SIG-M5 (cell line): ENCODE measurements at regions not wholly inside any gene's neighbourhood (a gene's known extent, or its start where the extent isn't known, plus 50 kb on each side); places are given as distances from the start of the nearest gene placed in this dataset.

Experiments
- DNase-seq: peaks from one replicate; lab custom pipeline; 2025; lab: John Stamatoyannopoulos, UW

DNA sequence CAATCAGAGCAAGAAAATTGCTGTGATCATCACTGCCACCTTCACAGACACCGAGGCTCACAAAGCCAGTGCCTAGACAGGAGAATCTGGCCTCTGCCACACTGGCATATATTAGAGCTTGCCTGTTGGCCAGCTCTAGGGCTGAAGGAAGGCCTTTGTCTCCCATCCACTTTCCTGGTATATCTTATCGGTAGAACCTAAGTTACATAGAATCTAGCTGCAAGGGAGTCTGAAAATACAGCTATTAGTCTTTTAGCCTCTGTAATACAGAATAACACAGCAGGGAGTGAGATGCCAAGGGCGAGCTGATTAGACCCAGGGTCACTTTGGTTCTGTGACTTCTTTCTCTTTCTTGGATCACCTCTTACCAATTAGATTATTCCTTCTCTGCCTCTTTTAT, 154.9 kb upstream of the KL start:
- DNase-seq: no peak

DNA sequence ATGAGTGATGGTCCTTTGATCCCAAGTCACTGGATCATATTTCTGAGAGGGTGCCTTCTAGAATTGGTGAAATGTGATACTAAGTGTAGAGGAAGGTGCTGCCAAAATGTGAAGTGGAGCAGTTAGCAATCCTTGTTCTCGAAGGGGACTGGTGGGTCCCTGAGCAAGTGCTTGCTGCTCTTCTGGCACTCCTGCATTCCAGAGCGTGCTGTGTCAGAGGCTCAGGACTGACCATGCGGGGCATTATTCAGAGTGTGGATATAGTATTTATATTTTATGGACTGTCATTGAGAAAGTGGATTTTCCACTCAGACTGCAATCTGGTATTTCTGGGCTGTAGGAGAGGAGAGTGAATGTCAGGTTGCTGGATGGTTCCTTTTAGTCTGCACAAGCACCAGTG, 152.6 kb upstream of the KL start:
- DNase-seq: no peak

DNA sequence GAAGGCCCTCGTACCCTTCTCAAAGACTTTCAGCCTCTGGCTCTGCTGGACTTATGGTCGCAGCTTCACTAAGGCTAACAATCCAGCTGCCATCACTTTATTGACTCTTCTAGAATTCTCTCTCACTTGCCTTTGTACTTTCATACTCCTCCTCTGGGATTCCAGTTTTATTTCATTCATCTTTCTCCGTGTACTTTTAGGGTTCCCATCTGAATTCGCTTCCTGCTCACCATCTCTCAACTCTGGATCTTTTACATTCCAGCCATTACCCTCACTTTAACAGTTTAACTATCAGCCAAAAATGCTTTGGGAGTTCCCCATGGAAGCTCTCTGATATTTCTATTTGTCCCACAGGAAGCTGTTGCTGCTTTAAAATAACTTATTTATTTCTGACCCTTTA, 149.3 kb upstream of the KL start:
- DNase-seq: no peak

DNA sequence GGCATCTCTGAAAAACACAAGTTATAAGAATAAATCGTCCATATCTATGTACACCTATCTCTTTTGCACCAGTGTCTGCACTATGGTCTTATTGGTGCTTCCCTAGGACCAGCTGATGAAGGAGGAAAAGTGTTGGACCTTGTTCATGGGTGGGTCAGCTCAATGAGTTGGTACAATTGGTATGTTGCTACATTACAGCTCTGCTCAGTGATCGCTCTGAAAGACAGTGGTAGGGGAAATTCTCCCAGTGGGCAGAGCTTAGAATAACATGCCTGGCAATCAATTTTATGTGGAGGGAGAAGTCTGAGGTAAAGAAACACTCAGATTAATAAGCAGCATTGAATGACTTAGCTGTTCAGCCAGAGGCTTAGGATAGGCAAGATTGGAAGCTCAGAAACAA, 138.7 kb upstream of the KL start:
- no peak for DNase-seq

DNA sequence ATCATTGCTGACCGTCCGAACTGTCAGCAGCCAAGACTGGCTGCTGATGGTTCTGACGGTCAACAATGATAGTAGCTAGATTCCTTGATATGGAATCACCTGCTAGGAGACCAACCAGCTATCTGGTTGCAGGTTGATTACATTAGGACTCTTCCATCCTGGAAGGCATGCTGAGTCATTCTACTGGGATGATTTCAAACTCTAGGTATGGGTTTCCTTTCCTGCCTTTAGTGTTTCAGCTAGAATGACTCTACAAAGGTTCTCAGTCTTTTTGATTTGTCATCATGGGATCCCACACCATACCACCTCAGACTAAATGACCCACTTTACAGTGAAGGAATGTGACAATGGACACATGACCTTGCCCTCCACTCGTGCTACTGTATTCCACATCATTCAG, 138.1 kb upstream of the KL start:
- DNase-seq: no peak

DNA sequence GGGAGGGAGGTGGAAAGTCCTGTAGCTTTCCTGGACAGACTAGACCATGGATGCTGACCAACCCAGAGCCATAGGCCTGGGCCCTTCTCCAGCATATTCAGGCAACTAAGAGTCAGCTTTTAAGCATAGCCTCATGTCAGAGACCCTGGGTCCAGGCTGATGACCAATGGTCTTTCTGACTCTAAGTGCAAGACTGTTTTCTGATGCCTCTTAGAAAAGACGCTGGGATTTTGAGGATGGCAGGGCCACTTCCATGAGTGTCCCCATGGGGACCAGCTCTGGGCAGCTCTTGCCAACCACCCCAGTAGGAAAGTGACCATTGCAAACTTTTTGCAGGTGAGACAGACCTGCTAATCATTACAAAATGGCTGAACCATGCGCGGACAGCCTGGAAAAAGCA, 135.6 kb upstream of the KL start:
- no peak for DNase-seq

DNA sequence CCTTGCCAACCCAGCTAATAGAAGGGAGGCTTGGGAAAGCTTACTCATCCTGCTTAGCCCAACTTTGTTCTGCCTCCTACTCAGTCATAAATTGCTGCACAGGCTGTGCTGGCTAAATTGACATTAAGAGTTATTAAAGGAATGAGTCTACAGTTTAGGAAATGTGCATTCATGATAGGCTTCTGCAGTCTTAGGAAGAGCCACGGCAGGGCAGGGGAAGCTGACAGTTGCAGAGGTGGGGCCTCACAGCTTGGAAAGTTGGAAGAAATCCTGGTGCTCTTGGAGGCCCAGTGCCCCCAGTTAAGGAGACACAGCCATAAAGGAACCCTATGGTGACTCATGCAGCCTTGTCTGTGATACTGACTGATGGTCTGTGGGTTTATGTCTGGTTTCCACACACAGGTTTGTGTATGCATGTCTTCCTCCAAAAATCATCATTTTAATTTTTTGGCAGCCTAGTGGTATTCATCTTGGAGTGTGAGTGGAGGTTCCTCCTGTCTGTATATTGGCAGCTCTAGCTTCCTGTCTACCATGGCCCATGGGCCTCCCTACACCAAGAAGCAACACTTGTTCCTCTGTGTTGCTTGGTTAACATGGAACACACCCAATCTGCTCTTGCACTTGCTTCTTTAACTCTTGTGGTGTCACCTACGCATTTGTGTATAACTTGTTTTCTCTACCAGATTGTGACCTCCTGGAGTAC, 135.0 kb upstream of the KL start:
- DNase-seq: no peak

DNA sequence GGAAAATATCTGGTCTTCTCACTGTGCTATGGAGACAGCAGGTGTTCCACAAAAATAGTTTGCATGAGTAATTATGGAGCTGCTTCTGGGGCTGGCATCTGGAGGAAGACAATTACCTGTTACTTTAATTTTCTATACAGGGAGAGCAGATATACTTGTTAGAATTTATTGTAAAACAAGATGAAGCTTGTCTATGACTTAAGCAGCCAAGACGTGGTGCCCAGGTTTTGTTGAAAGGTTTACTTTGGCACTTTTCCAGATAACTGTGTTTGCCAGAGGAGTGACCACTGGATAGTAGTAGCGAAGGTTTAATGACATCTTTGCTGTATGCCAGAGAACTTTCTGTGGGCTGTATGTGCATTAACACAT, 134.5 kb upstream of the KL start:
- no peak for DNase-seq

DNA sequence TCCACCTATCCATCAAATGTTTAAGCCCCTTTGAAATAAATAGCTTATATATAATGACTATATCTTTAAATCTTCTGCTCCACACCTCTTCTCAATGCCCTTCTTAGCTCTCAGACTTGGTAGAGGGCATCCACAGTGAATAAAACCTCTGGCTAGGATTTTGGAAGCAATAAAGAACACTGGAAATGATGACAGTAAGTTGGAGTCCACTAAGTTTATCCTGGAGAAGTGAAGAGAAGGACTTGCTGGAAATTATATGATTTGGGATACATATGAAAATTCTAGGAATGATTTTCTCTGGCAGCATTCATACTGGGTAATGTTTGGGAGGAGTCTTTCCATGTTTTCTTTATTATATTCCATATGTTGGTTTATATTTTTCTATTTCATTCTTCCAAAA, 133.5 kb upstream of the KL start:
- DNase-seq: no peak

DNA sequence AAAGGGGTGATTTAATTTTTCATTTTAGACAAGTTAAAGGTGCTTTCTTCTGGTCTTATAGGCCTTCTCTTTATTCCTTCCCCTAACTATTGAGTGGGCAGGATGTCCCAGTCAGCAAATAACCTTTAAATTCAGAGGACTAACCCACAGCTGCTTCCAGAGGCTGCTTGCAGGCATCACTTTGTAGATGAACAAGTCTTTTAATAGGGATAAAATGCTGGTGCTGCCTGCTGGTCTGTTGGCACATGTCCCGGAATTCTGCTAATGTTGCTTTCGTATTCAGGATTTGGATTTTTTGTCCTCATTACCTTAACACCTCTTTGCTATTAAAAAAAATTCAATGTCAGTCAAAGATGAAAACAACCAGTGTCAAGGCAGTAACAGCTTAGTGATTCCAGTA, 132.7 kb upstream of the KL start:
- DNase-seq: no peak

DNA sequence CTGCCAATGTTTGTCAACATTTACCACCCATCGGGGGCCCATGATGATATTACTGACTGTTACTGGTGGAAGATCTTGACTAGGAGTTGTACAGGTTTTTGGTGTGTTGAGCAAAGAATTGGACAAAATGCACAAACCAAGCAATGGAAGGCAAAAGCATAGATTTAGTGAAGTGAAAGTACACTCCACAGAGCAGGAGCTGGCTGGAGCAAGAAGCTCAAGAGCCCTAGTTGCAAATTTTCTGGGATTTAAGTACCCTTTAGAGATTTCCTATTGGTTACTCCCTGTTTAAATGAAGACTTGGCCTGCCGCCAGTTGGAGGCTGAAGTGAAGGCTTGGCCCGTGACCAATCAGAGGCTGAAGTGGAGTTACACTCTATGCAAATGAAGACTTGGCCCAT, 128.6 kb upstream of the KL start:
- no peak for DNase-seq

DNA sequence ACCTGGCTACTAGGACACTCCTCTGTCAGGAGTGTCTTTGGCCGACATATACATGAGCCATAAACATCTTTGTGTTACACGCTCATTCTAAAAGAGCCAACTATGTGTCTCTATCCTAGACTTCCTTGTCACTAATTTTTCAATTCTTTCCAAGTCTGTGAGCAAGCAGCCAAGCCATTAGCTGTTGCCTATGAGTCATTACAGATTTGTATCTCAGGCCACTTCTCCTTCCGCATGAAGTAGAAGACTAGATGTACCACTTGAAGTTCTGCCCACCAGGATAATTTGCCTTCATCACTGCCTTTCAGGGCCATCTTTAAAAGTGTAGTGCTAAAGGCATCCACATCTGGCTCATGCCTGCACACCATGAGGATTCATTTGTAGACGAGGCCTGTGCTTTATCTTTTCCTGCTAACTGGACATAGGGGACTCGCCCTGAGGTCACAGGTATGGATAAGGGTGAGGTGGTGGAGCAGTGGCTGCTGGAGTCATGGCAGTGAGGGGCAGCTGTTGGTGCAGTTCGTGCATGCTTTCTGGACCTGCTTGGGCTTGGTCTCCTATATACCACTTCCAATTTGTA, 126.1 kb upstream of the KL start:
- DNase-seq: no peak

DNA sequence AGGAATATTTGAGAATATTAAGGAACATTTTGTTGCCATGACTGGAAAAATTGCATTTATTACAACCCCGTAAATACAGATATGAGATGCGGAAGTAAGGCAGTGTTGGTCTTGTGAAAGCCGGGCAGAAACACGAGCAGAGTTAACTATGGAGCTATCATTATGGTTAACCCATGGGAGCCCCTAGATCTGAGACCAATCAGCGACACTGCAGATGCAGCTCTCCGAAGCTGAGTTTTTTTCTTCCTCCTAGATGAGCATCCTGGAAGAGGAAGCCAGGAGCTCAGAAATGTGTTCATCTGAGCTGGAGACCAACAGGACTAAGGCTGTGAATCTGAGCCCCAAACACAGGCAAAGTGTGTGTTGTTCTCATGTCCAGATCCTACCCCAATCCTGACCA, 123.0 kb upstream of the KL start:
- no peak for DNase-seq

DNA sequence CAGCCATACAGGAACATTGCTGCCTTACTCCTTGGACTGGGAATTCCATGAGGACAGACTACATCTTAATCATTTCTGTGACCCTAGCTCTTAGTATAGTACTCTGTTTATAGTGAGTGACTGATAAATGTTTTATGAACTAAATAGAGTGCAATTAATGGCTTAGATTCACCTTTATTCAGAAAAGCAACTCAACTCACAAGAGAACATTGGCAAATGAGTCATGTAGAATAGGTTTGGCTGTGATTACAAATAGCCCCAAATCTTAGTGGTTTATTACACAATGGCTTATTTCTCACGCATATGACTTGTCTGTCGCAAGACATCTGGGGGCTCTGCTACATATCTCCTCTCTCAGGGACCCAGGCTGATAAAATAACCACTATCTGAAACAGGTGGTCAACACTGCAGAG, 121.6 kb upstream of the KL start:
- peak; percentile 92 for DNase-seq

DNA sequence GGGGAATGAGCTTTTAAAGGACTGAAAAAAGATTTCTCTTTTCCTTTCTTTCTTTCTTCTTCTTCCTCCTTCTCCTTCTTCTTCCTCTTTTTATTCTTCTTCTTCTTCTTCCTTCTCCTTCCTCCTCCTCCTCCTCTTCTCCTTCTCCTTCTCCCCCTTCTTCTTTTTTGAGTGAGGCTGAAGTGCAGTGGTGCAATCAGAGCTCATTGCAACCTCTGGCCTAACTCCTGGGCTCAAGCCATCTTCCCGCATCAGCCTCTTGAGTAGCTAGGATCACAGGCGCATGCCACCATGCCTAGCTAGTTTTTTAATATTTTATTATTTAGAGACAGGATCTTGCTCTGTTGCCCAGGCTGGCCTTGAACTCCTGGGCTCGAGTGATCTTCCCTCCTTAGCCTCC, 120.9 kb upstream of the KL start:
- DNase-seq: no peak

DNA sequence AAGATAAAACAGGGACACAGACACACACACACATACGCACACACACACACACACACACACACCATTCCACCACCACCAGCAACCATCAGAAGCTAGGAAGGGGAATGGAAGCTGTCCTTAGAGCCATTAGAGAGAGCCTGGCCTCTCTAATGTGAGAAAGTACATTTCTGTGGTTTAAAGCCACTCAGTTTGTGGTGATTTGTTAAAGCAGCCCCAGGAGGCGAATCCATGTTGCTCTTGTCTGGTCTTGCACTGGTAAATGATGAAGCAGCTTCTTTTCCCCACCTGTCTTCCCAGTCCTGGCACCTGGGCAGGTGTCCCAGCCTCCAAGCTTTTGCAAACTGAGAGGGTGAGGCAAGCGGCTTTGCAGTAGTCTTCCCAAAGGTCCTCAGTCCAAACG, 118.9 kb upstream of the KL start:
- DNase-seq: no peak

DNA sequence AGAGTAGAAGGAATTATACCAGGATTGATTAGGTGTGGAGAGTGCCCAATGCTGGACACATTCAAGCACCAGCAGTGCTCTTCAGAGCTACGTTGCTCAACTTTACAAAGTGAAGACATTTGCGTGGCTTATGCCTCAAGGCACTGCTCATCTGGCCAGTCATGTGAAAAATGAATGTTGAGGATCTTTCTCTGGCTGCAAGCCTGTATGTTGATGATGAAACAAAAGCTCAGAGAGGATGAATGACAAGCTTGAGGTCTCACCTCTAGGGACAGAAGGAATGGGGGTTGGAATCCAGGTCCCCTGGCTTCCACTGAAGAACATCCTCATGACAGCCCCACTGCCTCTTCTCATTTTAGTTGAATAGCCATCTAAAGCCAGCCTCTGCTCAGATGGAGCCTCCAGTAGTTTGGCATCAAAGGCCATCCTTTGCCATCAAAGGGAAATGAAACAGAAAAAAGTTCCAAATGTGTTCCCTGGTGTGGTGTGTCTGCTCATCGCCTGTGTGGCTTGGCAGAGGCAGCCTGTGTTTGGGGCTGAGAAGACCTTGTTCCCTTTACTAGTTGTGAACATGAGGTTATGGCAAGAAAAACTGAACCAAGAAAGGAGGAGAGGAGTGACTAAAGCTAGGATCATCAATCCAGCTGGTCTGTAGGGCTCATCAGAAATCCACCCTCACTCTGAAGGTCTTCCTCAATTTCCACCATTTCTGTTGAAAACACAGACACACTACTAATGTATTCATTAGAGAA, 114.0 kb upstream of the KL start:
- DNase-seq: no peak

DNA sequence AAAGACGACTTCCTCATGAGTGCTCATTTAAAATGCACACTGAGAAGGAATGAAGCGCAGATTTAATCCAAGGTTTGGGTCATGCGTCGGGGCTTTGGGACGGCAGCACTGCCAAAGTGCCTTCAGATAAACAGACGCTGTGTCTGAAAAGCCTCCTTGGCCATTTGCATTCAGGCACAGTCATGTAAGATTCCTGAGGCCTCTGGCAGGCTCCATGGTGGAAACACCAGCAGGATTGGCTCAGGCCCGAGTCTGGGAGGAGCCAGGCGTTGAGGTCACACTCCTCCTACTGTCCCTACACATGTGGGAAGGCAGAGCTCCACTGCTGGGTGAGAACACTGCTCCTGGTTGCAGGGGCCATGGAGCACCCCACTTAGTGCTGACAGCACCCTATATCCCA, 113.3 kb upstream of the KL start:
- no peak for DNase-seq

DNA sequence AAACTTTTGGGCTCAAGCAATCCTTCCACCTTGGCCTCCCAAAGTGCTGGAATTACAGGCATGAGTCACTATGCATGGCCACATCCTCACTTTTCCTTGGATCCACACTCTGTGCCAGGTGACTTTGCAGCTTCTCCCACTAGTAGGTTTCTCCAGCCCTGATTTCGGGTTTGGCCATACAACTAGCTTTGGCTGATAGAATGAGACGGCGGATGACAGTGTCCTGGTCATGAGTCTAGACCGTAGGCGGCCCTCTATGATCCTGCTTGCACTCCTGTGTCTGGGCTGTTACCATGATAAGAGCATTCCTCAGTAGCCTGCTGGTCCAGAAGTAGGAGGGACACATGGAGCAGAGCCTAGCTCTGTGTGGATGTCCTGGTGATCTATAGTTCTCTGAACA, 112.5 kb upstream of the KL start:
- no peak for DNase-seq

DNA sequence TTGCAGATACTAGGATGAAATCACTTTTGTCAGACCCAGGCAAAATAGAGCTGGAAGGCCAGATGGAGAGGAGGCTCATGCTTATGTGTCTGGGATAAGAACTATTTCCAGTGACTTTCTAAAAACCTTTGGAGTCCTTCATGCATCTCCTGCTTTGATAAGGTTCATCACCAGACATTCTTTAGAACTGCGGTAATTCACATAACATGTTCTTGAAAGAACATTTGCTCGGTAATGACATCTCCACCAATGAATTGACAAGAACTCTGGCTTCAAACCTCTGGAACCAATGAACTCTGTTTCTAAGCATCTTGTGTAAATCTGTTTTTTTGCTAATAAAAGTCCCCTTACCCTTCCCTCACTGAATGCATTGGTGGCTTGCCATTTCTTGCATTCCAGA, 112.0 kb upstream of the KL start:
- no peak for DNase-seq

DNA sequence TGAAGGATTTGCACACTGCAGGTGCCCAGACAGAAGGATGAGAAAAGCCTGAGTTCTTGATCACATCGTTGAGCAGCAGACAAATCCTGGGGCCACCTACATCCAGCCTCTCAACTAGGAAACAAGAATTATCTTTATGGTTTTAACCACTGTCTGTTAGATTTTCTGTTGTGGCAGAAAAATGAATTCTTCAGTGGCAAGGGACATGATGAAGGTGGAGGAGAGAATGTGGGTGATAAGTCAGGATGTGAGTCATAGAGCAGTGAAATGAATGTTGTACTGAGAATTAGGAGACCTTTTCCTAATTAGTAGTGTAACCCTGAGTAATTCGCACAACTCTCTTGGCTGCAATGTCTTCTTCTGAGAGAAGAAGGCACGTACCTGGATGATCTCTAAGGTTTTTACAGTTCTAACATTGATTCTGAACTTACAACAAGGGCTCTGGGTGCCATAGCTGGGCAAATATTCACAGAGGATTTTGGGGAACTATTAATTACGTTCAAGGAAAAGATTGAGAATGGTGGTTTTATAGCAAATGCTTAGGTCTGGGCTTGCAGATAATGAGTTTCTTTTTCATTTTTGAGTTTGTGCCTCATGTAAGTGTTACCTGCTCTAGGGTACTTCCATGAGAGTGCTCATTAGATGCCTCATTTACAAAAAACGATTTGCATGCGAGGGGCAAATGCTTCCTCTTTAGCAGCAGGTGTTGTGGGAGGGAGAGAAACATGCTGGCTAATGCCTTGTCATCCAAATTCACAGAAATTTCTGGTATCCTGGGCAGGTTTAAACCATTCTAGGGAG, 111.0 kb upstream of the KL start:
- DNase-seq: no peak

DNA sequence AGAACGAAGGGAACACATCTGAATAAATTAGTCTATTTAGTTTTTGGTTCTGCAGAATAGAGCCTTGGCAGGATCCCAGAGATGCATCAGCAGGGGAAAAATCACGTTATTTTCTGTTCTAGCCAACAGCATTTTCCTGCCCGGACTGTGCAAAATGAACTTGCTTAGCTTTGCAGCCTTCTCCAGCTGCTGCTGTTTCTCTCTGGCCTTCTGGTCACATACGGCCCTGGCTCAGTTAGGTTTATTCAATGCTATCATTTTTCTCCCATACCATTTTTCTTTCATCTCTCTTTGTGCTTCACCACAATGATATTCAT, 110.4 kb upstream of the KL start:
- no peak for DNase-seq

DNA sequence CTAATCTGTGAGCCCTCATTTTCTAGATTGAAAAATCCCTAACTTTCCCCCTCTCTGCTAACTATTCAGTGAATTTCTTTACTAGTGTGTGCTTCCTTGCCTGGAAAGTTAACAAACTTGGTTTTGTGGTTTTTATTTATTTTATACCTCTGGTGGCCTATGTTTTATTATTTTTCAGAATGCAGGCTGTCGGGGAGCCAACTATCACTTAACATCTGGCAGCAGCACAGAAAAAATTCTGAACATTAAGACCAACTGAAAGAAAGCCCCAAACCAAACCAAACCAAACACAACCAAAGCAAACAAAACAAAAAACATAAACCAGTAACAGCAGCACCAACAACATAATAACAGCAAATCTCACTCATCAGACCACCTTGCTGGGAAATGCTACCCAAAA, 109.0 kb upstream of the KL start:
- no peak for DNase-seq
